B cell (primary cell): ENCODE measurements at regions not wholly inside any gene's neighbourhood (a gene's known extent, or its start where the extent isn't known, plus 50 kb on each side); places are given as distances from the start of the nearest gene placed in this dataset.

Experiments
- ATAC-seq: fragments of 200-7000 bp; cut with Tn5 transposase; one replicate; pipeline ENCODE4 v1.10.0; 2021; ENCODE audit warnings: low read depth, mild to moderate bottlenecking, moderate number of reproducible peaks, moderate library complexity
- CTCF ChIA-PET: fragments of 350-600 bp; sonication (Branson Sonifier 250); formaldehyde crosslinking; loops from one replicate; lab custom pipeline; 2021; ENCODE audit warnings: antibody characterized with exemption, inconsistent platforms; lab: Charles Lee
- POLR2A ChIA-PET: fragments of 350-600 bp; sonication (Branson Sonifier 250); formaldehyde crosslinking; loops from one replicate; lab custom pipeline; 2021; ENCODE audit warnings: antibody characterized with exemption; lab: Charles Lee
- DNase-seq: peaks from one replicate; pipeline ENCODE4 v3.0.0; 2013
- H2AFZ ChIP-seq: 2 replicates; pipeline ENCODE4 v1.6.1; 2012; ENCODE audit warnings: mild to moderate bottlenecking, low read depth, low read length; ENCODE audit not compliant: insufficient read depth, poor library complexity, severe bottlenecking
- H3K27ac ChIP-seq, 2 donors: 1 replicate in 1 of 2; 2 replicates in 1 of 2; pipeline ENCODE4 v1.5.1; 2012 to 2013; ENCODE audit warnings: low read length in 2 of 2, mild to moderate bottlenecking in 2 of 2, moderate library complexity in 1 of 2
- H3K27me3 ChIP-seq, 4 experiments: fragments of 200-600 bp in 1 of 4; sonication (generic) in 1 of 4; replicated peaks in 1 of 4; 1 replicate in 2 of 4; 2 replicates in 2 of 4; pipeline versions ENCODE4 v1.6.1 to v1.7.0; 2013 to 2016; ENCODE audit warnings: low read length in 3 of 4, mild to moderate bottlenecking in 2 of 4, mixed read lengths in 1 of 4, moderate library complexity in 1 of 4; ENCODE audit not compliant: insufficient read depth in 4 of 4, control insufficient read depth in 3 of 4; ENCODE audit errors: control extremely low read depth in 1 of 4
- H3K36me3 ChIP-seq, 2 experiments: replicated peaks in 1 of 2; 1 replicate in 1 of 2; 2 replicates in 1 of 2; pipeline versions ENCODE4 v1.6.1 to v1.7.1; 2013; ENCODE audit warnings: low read length in 1 of 2; ENCODE audit not compliant: insufficient read depth in 2 of 2, control insufficient read depth in 1 of 2; ENCODE audit errors: control extremely low read depth in 1 of 2, extremely low read depth in 1 of 2
- H3K4me1 ChIP-seq, 2 donors: fragments of 200-600 bp in 1 of 2; sonication (generic) in 1 of 2; 1 replicate in 1 of 2; 2 replicates in 1 of 2; pipeline versions ENCODE4 v1.5.1 to v1.6.1; 2013 to 2017; ENCODE audit warnings: low read length in 2 of 2; ENCODE audit not compliant: control insufficient read depth in 2 of 2, insufficient read depth in 2 of 2
- H3K4me2 ChIP-seq: replicated peaks from 2 replicates; pipeline ENCODE3; 2012; ENCODE audit warnings: mild to moderate bottlenecking, low read depth, low read length; ENCODE audit not compliant: poor library complexity, severe bottlenecking
- H3K4me3 ChIP-seq, 5 experiments: fragments of 200-600 bp in 1 of 5; sonication (generic) in 1 of 5; 1 replicate in 3 of 5; 2 replicates in 2 of 5; pipeline versions ENCODE4 v1.5.1 to v1.7.0; 2011 to 2016; ENCODE audit warnings: low read length in 4 of 5, mild to moderate bottlenecking in 4 of 5, low read depth in 2 of 5, control low read depth in 1 of 5, moderate library complexity in 1 of 5; ENCODE audit not compliant: insufficient read depth in 1 of 5; ENCODE audit errors: control extremely low read depth in 1 of 5, extremely low read depth in 1 of 5
- H3K79me2 ChIP-seq: fragments of 200-600 bp; sonication (generic); one replicate; pipeline ENCODE4 v1.6.0; 2016; ENCODE audit warnings: low read length; ENCODE audit not compliant: control insufficient read depth, insufficient read depth
- H3K9ac ChIP-seq: fragments of 200-600 bp; sonication (generic); 2 replicates; pipeline ENCODE4 v1.6.1; 2017; ENCODE audit warnings: mild to moderate bottlenecking, low read length, moderate library complexity
- H3K9me3 ChIP-seq, 3 donors: one replicate each; pipeline versions ENCODE4 v1.6.1 to v1.7.1; 2013; ENCODE audit warnings: low read length in 2 of 3; ENCODE audit not compliant: control insufficient read depth in 2 of 3, insufficient read depth in 1 of 3; ENCODE audit errors: control extremely low read depth in 1 of 3
- H4K20me1 ChIP-seq: 2 replicates; pipeline ENCODE4 v1.6.0; 2012; ENCODE audit warnings: mild to moderate bottlenecking, low read length; ENCODE audit not compliant: insufficient read depth, control insufficient read depth, poor library complexity, severe bottlenecking
- H3K27ac Mint-ChIP-seq: one replicate; pipeline ENCODE4 v1.8.0; 2021; ENCODE audit warnings: mixed read lengths
- H3K27me3 Mint-ChIP-seq: one replicate; pipeline ENCODE4 v1.8.0; 2021; ENCODE audit warnings: mixed read lengths
- H3K4me1 Mint-ChIP-seq: one replicate; pipeline ENCODE4 v1.8.0; 2021; ENCODE audit warnings: mixed read lengths
- H3K4me3 Mint-ChIP-seq: one replicate; pipeline ENCODE4 v1.8.0; 2021; ENCODE audit warnings: mixed read lengths
- H3K9me3 Mint-ChIP-seq: one replicate; pipeline ENCODE4 v1.8.0; 2022; ENCODE audit warnings: mixed read lengths; ENCODE audit not compliant: insufficient read depth
- CTCF ChIP-seq: fragments of 200-600 bp; IDR thresholded peaks from one replicate; pipeline ENCODE4 v1.8.0; 2022; ENCODE audit warnings: antibody characterized with exemption, mild to moderate bottlenecking
- EZH2 ChIP-seq: IDR thresholded peaks from 2 replicates; pipeline ENCODE4 v1.6.1; 2012; ENCODE audit warnings: borderline replicate concordance, low read depth, mild to moderate bottlenecking, moderate library complexity, low read length; ENCODE audit not compliant: insufficient read depth, poor library complexity, severe bottlenecking
- WGBS: methylation state at CpG from one replicate; pipeline ENCODE4 v1.1.5; 2013; ENCODE audit warnings: missing lambda C conversion rate; ENCODE audit not compliant: insufficient coverage; 5-methylcytosine and 5-hydroxymethylcytosine counted together
- intact Hi-C: fragments of 100-400 bp; cut with micrococcal nuclease; formaldehyde crosslinking; loops from one replicate; pipeline ENCODE4 v1.10.0; 2022

DNA sequence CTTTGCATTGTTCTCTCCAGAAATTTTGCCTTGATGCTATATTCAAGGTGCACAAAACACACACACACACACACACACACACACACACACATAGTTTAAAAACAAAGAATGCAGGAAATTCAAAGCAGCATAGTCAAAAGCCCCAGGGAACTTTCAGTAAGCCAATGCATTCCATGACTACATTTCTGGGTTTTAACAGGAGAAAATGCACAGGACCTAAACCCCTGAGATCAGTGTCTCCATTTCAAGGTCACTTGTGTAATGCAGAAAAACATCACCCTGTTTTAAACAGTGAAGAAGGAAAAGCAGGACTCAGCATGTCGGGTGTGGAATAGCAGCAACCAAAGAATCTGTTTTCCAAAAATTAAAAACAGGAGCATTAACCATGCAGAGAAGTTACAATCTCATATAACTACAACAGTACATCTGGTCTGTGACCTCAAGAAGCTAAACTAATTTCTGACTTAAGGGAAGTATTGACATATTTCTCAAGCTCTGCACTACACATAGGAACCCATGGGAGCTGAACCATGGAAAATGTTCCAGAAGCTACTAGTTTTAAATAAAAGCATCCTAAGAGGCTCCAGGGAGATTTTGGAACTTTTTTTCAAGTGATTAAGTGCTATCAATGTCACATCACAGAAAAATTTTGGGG lies 296.7 kb downstream of the HINT1 start:
- no peaks in the 10 kb centered on the region for H4K20me1 ChIP-seq
- Mint-ChIP-seq H3K27me3 (peaks cover 6% of the 10 kb centered on the region), H3K27ac (no peak overlapping the region), H3K4me1 (no peaks in the 10 kb centered on the region), H3K9me3 (no peaks in the 10 kb centered on the region), H3K4me3 (no peak overlapping the region)
- no peaks in the 10 kb centered on the region for H3K4me1 ChIP-seq
- TF ChIP-seq CTCF (no peak), EZH2 (no peak)
- H3K27me3 ChIP-seq, result no peaks in the 10 kb centered on the region
- no peak overlapping the region for H2AFZ ChIP-seq
- intact Hi-C loops, result no loop called here
- DNase-seq (no peak), ATAC-seq (no peak)
- POLR2A ChIA-PET, result no interaction called here
- CTCF ChIA-PET, result interaction anchor here (0.7 to 1.4 kb wide), 2 partner anchors 244 to 687 kb away, joined by 3 to 4 read pairs; no protein-coding TSS in a partner anchor
- H3K79me2 ChIP-seq, result no peaks in the 10 kb centered on the region
- H3K4me2 ChIP-seq, result no peak overlapping the region
- H3K36me3 ChIP-seq, result no peaks in the 10 kb centered on the region
- WGBS, result no CpG with 5 or more reads among the region's 1 CpG
- H3K4me3 ChIP-seq, result no peak overlapping the region
- H3K9me3 ChIP-seq, result peaks cover 0 to 7% (median 0%) of the 10 kb centered on the region in 3 donors
- no peak overlapping the region for H3K9ac ChIP-seq
- no peak overlapping the region for H3K27ac ChIP-seq

GRCh38 chr5:130845049-130845765 lies 319.8 kb downstream of the HINT1 start:
- H3K9me3 Mint-ChIP-seq, result peaks cover 4% of the 10 kb centered on the region
- no peaks in the 10 kb centered on the region for H3K36me3 ChIP-seq
- H3K4me3 ChIP-seq, result no peak overlapping the region
- TF ChIP-seq CTCF (no peak), EZH2 (no peak)
- no peak overlapping the region for H3K4me3 Mint-ChIP-seq
- no peaks in the 10 kb centered on the region for H3K4me1 Mint-ChIP-seq
- no peaks in the 10 kb centered on the region for H4K20me1 ChIP-seq
- no peaks in the 10 kb centered on the region for H3K9me3 ChIP-seq
- no peak overlapping the region for H3K27ac Mint-ChIP-seq
- WGBS, result no CpG with 5 or more reads among the region's 1 CpG
- DNase-seq (no peak), ATAC-seq (no peak)
- H3K79me2 ChIP-seq, result no peaks in the 10 kb centered on the region
- peaks cover 12% of the 10 kb centered on the region for H3K27me3 Mint-ChIP-seq
- H3K4me2 ChIP-seq, result no peak overlapping the region
- peaks cover 0 to 6% (median 0%) of the 10 kb centered on the region in 4 experiments for H3K27me3 ChIP-seq
- no peaks in the 10 kb centered on the region for H3K4me1 ChIP-seq
- H3K9ac ChIP-seq, result no peak overlapping the region
- CTCF ChIA-PET, result no interaction called here
- POLR2A ChIA-PET, result no interaction called here
- no peak overlapping the region for H3K27ac ChIP-seq
- intact Hi-C loops, result no loop called here
- H2AFZ ChIP-seq, result no peak overlapping the region
